ENCODE measurements at regions not wholly inside any gene's neighbourhood (a gene's known extent, or its start where the extent isn't known, plus 50 kb on each side); places are given as distances from the start of the nearest gene placed in this dataset.

DNA sequence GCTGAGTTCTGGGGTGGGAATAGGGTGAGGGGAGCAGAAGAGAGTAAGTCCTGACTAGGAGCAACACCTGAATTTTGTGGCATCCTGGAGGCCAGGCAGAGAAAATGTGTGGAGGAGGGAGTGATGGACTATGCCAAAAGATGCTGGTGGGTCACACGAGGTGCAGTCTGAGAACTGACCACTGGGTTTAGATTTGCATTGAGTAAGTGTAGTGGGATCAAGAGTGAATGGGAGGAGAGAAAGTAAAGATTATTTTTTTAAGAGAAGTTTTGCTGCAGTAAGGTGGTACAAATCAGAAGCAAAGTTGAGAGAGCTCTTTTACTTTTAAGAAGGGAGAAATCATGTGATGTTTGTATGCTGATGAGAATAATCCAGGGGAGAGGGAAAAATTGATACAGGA lies 405.1 kb downstream of the DLEU7 start:
- Histone ChIP-seq H3K9ac (ENCODE audit: low read length) (no peak overlapping the region), H3K27me3 (ENCODE audit: control insufficient read depth, insufficient read depth, low read length) (no peaks in the 10 kb centered on the region), H3K36me3 (ENCODE audit: control insufficient read depth, insufficient read depth, low read length) (no peaks in the 10 kb centered on the region), H3K4me1 (ENCODE audit: control insufficient read depth, insufficient read depth, low read length) (no peaks in the 10 kb centered on the region), H3K4me3 (ENCODE audit: low read length) (no peak overlapping the region), H3K9me3 (ENCODE audit: control insufficient read depth, low read length) (no peaks in the 10 kb centered on the region)

GRCh38 chr13:50441130-50441529 lies 402.4 kb downstream of the DLEU7 start:
- Histone ChIP-seq H3K4me3 (ENCODE audit: low read length) (no peak overlapping the region), H3K9ac (ENCODE audit: low read length) (no peak overlapping the region), H3K4me1 (ENCODE audit: control insufficient read depth, insufficient read depth, low read length) (no peaks in the 10 kb centered on the region), H3K9me3 (ENCODE audit: control insufficient read depth, low read length) (no peaks in the 10 kb centered on the region), H3K36me3 (ENCODE audit: control insufficient read depth, insufficient read depth, low read length) (no peaks in the 10 kb centered on the region), H3K27me3 (ENCODE audit: control insufficient read depth, insufficient read depth, low read length) (no peaks in the 10 kb centered on the region)

GRCh38 chr13:50444726-50445125 lies 398.8 kb downstream of the DLEU7 start:
- H3K27me3 ChIP-seq (ENCODE audit: control insufficient read depth, insufficient read depth, low read length): no peaks in the 10 kb centered on the region
- no peak overlapping the region for H3K4me3 ChIP-seq (ENCODE audit: low read length)
- H3K4me1 ChIP-seq (ENCODE audit: control insufficient read depth, insufficient read depth, low read length): no peaks in the 10 kb centered on the region
- no peak overlapping the region for H3K9ac ChIP-seq (ENCODE audit: low read length)
- no peaks in the 10 kb centered on the region for H3K9me3 ChIP-seq (ENCODE audit: control insufficient read depth, low read length)
- no peaks in the 10 kb centered on the region for H3K36me3 ChIP-seq (ENCODE audit: control insufficient read depth, insufficient read depth, low read length)

GRCh38 chr13:50446611-50447010 lies 396.9 kb downstream of the DLEU7 start:
- Histone ChIP-seq H3K4me3 (ENCODE audit: low read length) (no peak overlapping the region), H3K4me1 (ENCODE audit: control insufficient read depth, insufficient read depth, low read length) (no peaks in the 10 kb centered on the region), H3K9ac (ENCODE audit: low read length) (no peak overlapping the region), H3K9me3 (ENCODE audit: control insufficient read depth, low read length) (no peaks in the 10 kb centered on the region), H3K27me3 (ENCODE audit: control insufficient read depth, insufficient read depth, low read length) (no peaks in the 10 kb centered on the region), H3K36me3 (ENCODE audit: control insufficient read depth, insufficient read depth, low read length) (no peaks in the 10 kb centered on the region)

DNA sequence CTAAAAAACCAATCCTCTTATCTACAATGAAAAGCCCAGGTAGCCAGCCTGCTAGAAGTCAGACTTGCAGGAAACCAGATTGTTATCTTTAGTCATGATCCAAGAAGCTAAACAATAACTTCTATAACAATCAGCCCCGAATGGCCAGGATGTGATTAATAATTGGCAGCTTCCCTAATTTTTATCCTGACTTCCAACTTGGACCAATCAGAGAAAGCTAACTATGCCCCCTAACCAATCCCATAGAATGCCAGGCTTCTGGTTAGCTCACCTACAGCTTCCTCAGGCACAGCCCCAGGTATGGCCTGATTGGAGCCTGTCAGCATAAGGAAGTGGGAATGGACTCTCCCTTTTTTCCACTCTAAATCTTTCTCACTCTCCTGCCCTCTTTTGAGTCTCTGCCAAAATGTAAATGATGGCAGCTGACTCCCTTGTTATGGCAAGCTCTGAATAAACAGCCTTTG lies 394.9 kb downstream of the DLEU7 start:
- Histone ChIP-seq H3K9ac (ENCODE audit: low read length) (no peak overlapping the region), H3K4me3 (ENCODE audit: low read length) (no peak overlapping the region), H3K4me1 (ENCODE audit: control insufficient read depth, insufficient read depth, low read length) (no peaks in the 10 kb centered on the region), H3K9me3 (ENCODE audit: control insufficient read depth, low read length) (no peaks in the 10 kb centered on the region), H3K27me3 (ENCODE audit: control insufficient read depth, insufficient read depth, low read length) (no peaks in the 10 kb centered on the region), H3K36me3 (ENCODE audit: control insufficient read depth, insufficient read depth, low read length) (no peaks in the 10 kb centered on the region)

DNA sequence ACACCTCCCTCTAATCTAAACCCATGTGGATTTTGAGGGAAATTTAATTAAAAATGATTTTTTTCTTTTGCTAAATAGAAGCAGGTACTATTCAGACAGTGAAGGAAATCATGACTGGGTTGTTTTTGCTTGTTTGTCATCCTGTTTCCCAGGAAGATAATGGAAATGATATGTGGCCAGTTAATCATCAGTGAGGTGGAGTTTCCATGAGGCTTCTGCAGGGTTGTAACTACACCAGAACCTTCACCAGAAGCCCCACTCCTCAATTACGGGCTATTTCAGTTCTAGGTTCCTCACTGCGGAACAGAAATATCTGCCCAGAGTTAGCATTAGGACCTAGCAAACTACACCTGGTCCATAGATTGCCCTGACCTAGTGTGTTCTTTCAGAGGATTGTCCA lies 394.0 kb downstream of the DLEU7 start:
- H3K4me3 ChIP-seq (ENCODE audit: low read length): no peak overlapping the region
- H3K9me3 ChIP-seq (ENCODE audit: control insufficient read depth, low read length): no peaks in the 10 kb centered on the region
- no peaks in the 10 kb centered on the region for H3K27me3 ChIP-seq (ENCODE audit: control insufficient read depth, insufficient read depth, low read length)
- no peak overlapping the region for H3K9ac ChIP-seq (ENCODE audit: low read length)
- H3K4me1 ChIP-seq (ENCODE audit: control insufficient read depth, insufficient read depth, low read length): no peaks in the 10 kb centered on the region
- no peaks in the 10 kb centered on the region for H3K36me3 ChIP-seq (ENCODE audit: control insufficient read depth, insufficient read depth, low read length)

- Histone ChIP-seq H3K9ac (ENCODE audit: low read length) (no peak overlapping the region), H3K9me3 (ENCODE audit: control insufficient read depth, low read length) (no peaks in the 10 kb centered on the region), H3K4me1 (ENCODE audit: control insufficient read depth, insufficient read depth, low read length) (no peaks in the 10 kb centered on the region), H3K27me3 (ENCODE audit: control insufficient read depth, insufficient read depth, low read length) (no peaks in the 10 kb centered on the region), H3K4me3 (ENCODE audit: low read length) (no peak overlapping the region), H3K36me3 (ENCODE audit: control insufficient read depth, insufficient read depth, low read length) (no peaks in the 10 kb centered on the region)
Measured at GRCh38 chr13:50450279-50450678, 393.2 kb downstream of the DLEU7 start.

- H3K9me3 ChIP-seq (ENCODE audit: control insufficient read depth, low read length): no peaks in the 10 kb centered on the region
- no peak overlapping the region for H3K4me3 ChIP-seq (ENCODE audit: low read length)
- no peak overlapping the region for H3K9ac ChIP-seq (ENCODE audit: low read length)
- no peaks in the 10 kb centered on the region for H3K36me3 ChIP-seq (ENCODE audit: control insufficient read depth, insufficient read depth, low read length)
- H3K4me1 ChIP-seq (ENCODE audit: control insufficient read depth, insufficient read depth, low read length): no peaks in the 10 kb centered on the region
- no peaks in the 10 kb centered on the region for H3K27me3 ChIP-seq (ENCODE audit: control insufficient read depth, insufficient read depth, low read length)
Measured at GRCh38 chr13:50451609-50452008, 391.9 kb downstream of the DLEU7 start.

DNA sequence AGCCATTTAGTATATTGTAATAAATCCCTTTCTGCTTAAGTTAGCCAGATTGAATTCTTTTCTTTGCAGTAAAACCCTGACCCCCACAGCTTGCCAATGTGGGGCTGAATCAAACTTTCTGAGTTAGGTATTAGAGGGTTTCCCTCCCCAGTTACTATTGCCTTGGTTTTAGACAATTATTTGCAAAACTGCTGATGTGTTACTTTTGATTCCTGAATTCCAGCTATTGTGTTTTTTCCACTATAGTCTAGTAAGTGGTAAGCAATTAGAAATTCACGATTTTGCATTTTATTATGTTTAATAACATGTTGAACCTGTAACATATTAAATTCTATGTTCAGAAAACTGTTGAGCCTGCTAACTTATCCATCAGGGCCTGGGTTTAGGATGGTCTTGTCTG lies 391.5 kb downstream of the DLEU7 start:
- H3K4me3 ChIP-seq (ENCODE audit: low read length): no peak overlapping the region
- H3K9me3 ChIP-seq (ENCODE audit: control insufficient read depth, low read length): no peaks in the 10 kb centered on the region
- no peaks in the 10 kb centered on the region for H3K4me1 ChIP-seq (ENCODE audit: control insufficient read depth, insufficient read depth, low read length)
- H3K27me3 ChIP-seq (ENCODE audit: control insufficient read depth, insufficient read depth, low read length): no peaks in the 10 kb centered on the region
- no peak overlapping the region for H3K9ac ChIP-seq (ENCODE audit: low read length)
- no peaks in the 10 kb centered on the region for H3K36me3 ChIP-seq (ENCODE audit: control insufficient read depth, insufficient read depth, low read length)

DNA sequence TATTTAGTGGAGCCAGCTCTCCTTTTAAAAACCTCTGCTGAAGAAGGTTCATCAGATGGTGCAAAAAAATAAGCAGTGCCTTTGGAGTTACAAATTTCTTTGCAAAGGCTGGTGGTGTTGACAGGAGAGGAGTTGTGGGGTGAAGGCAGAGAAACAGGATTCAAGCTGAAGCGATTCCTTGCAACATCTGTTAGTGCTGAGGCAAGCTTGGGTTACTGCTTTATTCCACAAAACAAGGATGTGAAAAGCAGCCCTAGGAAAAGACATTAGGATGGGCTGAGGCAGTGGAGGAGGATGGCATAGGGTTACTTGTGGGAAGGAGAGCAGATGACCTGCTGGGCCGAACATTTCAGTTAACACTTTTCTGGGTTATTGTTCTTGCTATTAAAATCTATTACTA lies 390.7 kb downstream of the DLEU7 start:
- H3K36me3 ChIP-seq (ENCODE audit: control insufficient read depth, insufficient read depth, low read length): no peaks in the 10 kb centered on the region
- H3K9me3 ChIP-seq (ENCODE audit: control insufficient read depth, low read length): no peaks in the 10 kb centered on the region
- no peaks in the 10 kb centered on the region for H3K27me3 ChIP-seq (ENCODE audit: control insufficient read depth, insufficient read depth, low read length)
- no peak overlapping the region for H3K4me3 ChIP-seq (ENCODE audit: low read length)
- H3K4me1 ChIP-seq (ENCODE audit: control insufficient read depth, insufficient read depth, low read length): no peaks in the 10 kb centered on the region
- no peak overlapping the region for H3K9ac ChIP-seq (ENCODE audit: low read length)

DNA sequence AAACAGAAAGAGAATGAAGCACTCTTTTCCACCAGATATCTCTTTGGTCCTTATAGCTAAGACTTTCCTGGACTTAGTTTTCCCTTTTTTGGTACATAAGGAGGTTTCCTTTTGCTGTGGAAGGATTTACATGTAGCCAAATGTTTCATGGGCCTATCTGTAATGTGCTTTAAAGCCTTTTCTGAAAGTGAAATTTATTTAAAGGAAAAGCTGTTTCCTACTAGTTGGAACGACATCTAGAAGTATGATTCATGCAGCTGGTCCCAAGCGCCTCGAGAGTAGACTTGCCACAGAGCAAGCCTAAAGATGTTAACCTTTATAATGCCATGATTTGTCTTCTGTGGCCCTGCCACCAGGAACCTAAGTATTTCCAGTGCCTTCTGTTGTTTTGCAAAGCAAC lies 390.3 kb downstream of the DLEU7 start:
- no peak overlapping the region for H3K4me3 ChIP-seq (ENCODE audit: low read length)
- H3K27me3 ChIP-seq (ENCODE audit: control insufficient read depth, insufficient read depth, low read length): no peaks in the 10 kb centered on the region
- H3K9me3 ChIP-seq (ENCODE audit: control insufficient read depth, low read length): no peaks in the 10 kb centered on the region
- no peaks in the 10 kb centered on the region for H3K36me3 ChIP-seq (ENCODE audit: control insufficient read depth, insufficient read depth, low read length)
- no peaks in the 10 kb centered on the region for H3K4me1 ChIP-seq (ENCODE audit: control insufficient read depth, insufficient read depth, low read length)
- H3K9ac ChIP-seq (ENCODE audit: low read length): no peak overlapping the region

DNA sequence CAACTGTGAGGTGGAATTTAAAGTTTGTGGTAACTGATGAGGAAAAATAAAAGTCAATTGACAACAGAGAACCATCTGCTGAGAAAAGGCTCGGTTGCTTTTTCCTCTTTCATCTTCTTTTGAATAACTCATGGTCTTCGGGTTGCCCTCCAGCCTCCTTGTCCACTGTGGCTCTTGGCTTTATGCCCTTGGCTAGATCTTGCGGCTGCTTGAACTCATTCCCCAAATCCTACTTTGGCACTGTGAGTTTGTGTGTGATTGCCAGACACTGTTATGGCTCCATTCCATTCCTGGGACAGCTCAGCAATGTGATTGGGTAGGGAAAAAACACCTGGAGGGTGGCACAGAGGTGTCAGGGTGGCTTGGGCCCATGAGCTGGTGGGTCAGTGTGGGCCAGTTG lies 387.4 kb downstream of the DLEU7 start:
- H3K27me3 ChIP-seq (ENCODE audit: control insufficient read depth, insufficient read depth, low read length): no peaks in the 10 kb centered on the region
- no peak overlapping the region for H3K9ac ChIP-seq (ENCODE audit: low read length)
- H3K4me3 ChIP-seq (ENCODE audit: low read length): no peak overlapping the region
- H3K4me1 ChIP-seq (ENCODE audit: control insufficient read depth, insufficient read depth, low read length): no peaks in the 10 kb centered on the region
- no peaks in the 10 kb centered on the region for H3K9me3 ChIP-seq (ENCODE audit: control insufficient read depth, low read length)
- no peaks in the 10 kb centered on the region for H3K36me3 ChIP-seq (ENCODE audit: control insufficient read depth, insufficient read depth, low read length)
